HepG2 (cell line): ENCODE measurements at regions not wholly inside any gene's neighbourhood (a gene's known extent, or its start where the extent isn't known, plus 50 kb on each side); places are given as distances from the start of the nearest gene placed in this dataset.

Experiments
- ATAC-seq: fragments of 200-7000 bp; cut with Tn5 transposase; 3 replicates; pipeline ENCODE4 v1.9.1; 2020; ENCODE audit warnings: mild to moderate bottlenecking, moderate library complexity
- BruUV-seq: library from RNA; stranded (reverse); fragments of 400-500 nt; replicated peaks from 2 replicates; lab custom pipeline; 2021; lab: Mats Ljungman, UMichigan
- CTCF ChIA-PET: fragments of 300-600 bp; formaldehyde crosslinking; extraction: SDS; loops from one replicate; lab custom pipeline; 2021; ENCODE audit warnings: low total read pairs, inconsistent platforms, low intra/inter-chr PET ratio; lab: Yijun Ruan, JAX
- POLR2A ChIA-PET: fragments of 350-600 bp; sonication (Branson Sonifier 250); formaldehyde crosslinking; loops from one replicate; lab custom pipeline; 2020; ENCODE audit warnings: antibody characterized with exemption, inconsistent platforms; lab: Yijun Ruan, JAX
- DNase-seq: peaks from one replicate; pipeline ENCODE4 v3.0.0-alpha.2; 2015; ENCODE audit warnings: low spot score
- FAIRE-seq: peaks from 3 replicates; lab custom pipeline; 2011; peaks lifted over from hg19 to GRCh38; lab: Jason Lieb, UNC
- H2AFZ ChIP-seq: one replicate; pipeline ENCODE4 v1.6.1; 2011; ENCODE audit warnings: low read length, inconsistent platforms
- H3K27ac ChIP-seq: fragments of 300-600 bp; 3 replicates; pipeline ENCODE4 v1.8.0; 2011; ENCODE audit warnings: mixed run types, mild to moderate bottlenecking, mixed read lengths, low read length, inconsistent platforms; ENCODE audit not compliant: insufficient read depth; ENCODE audit errors: extremely low read length
- H3K27me3 ChIP-seq, 2 experiments: fragments of 200-600 bp in 1 of 2; 2 replicates in 1 of 2; 3 replicates in 1 of 2; pipeline versions ENCODE4 v1.6.0 to v1.8.0; 2011; ENCODE audit warnings: low read length in 2 of 2, mild to moderate bottlenecking in 2 of 2, moderate library complexity in 2 of 2, inconsistent platforms in 1 of 2; ENCODE audit not compliant: insufficient read depth in 2 of 2, control insufficient read depth in 1 of 2
- H3K36me3 ChIP-seq, 2 experiments: fragments of 200-600 bp in 1 of 2; replicated peaks in 1 of 2; 2 replicates in 1 of 2; 3 replicates in 1 of 2; pipeline versions ENCODE4 v1.5.1 to v1.8.0; 2011; ENCODE audit warnings: low read length in 2 of 2, inconsistent platforms in 1 of 2; ENCODE audit not compliant: insufficient read depth in 2 of 2, control insufficient read depth in 1 of 2
- H3K4me1 ChIP-seq: 2 replicates; pipeline ENCODE4 v1.5.1; 2012; ENCODE audit warnings: low read length, inconsistent platforms; ENCODE audit not compliant: insufficient read depth
- H3K4me2 ChIP-seq: 2 replicates; pipeline ENCODE4 v1.6.0; 2011; ENCODE audit warnings: low read depth, low read length, inconsistent platforms
- H3K4me3 ChIP-seq, 3 experiments: fragments of 200-600 bp in 1 of 3; sonication (generic), shearing (Covaris generic) in 1 of 3; replicated peaks in 1 of 3; 2 replicates each; pipeline ENCODE4 v1.5.1; 2011 to 2016; ENCODE audit warnings: low read length in 3 of 3, inconsistent platforms in 2 of 3, low read depth in 2 of 3, mild to moderate bottlenecking in 2 of 3, control low read depth in 1 of 3, mixed read lengths in 1 of 3; ENCODE audit not compliant: insufficient read depth in 1 of 3
- H3K79me2 ChIP-seq: one replicate; pipeline ENCODE4 v1.6.1; 2011; ENCODE audit warnings: low read length, inconsistent platforms; ENCODE audit not compliant: insufficient read depth
- H3K9ac ChIP-seq: 2 replicates; pipeline ENCODE4 v1.6.0; 2011; ENCODE audit warnings: mild to moderate bottlenecking, low read depth, low read length, inconsistent platforms; ENCODE audit not compliant: insufficient read depth
- H3K9me3 ChIP-seq: 2 replicates; pipeline ENCODE4 v1.5.1; 2012; ENCODE audit warnings: mild to moderate bottlenecking, low read length
- H4K20me1 ChIP-seq: 2 replicates; pipeline ENCODE4 v1.6.0; 2011; ENCODE audit warnings: inconsistent platforms, mild to moderate bottlenecking, low read length, moderate library complexity; ENCODE audit not compliant: insufficient read depth
- AGO2 ChIP-seq: fragments of 200-400 bp; formaldehyde crosslinking; optimal IDR thresholded peaks from 2 replicates; pipeline ENCODE3; 2017; ENCODE audit warnings: mild to moderate bottlenecking, low read depth, low read length, moderate library complexity
- GATAD1 ChIP-seq: IDR thresholded peaks from 2 replicates; pipeline ENCODE4 v1.6.1; 2016; ENCODE audit warnings: missing genetic modification reagents, missing compliant biosample characterization
- GZF1 ChIP-seq: sonication (generic); formaldehyde crosslinking; IDR thresholded peaks from 2 replicates; pipeline ENCODE4 v1.5.1; 2020; ENCODE audit warnings: mild to moderate bottlenecking, missing genetic modification reagents
- HNRNPH1 ChIP-seq: fragments of 200-400 bp; formaldehyde crosslinking; optimal IDR thresholded peaks from 2 replicates; pipeline ENCODE3; 2017; ENCODE audit warnings: mild to moderate bottlenecking, low read depth, low read length
- KMT2A ChIP-seq: sonication (generic); formaldehyde crosslinking; IDR thresholded peaks from 2 replicates; pipeline ENCODE4 v1.4.0; 2020; ENCODE audit warnings: missing genetic modification reagents
- MTA1 ChIP-seq: sonication (generic); formaldehyde crosslinking; IDR thresholded peaks from 2 replicates; pipeline ENCODE4 v1.4.0; 2020; ENCODE audit warnings: missing genetic modification reagents, mild to moderate bottlenecking, borderline replicate concordance
- PAWR ChIP-seq: sonication (generic); formaldehyde crosslinking; IDR thresholded peaks from 2 replicates; pipeline ENCODE4 v1.4.0; 2020; ENCODE audit warnings: missing genetic modification reagents, mild to moderate bottlenecking, borderline replicate concordance
- TOE1 ChIP-seq: sonication (generic); formaldehyde crosslinking; IDR thresholded peaks from 2 replicates; pipeline ENCODE4 v1.4.0; 2020; ENCODE audit warnings: mild to moderate bottlenecking, missing genetic modification reagents
- ZNF558 ChIP-seq: sonication (generic); formaldehyde crosslinking; IDR thresholded peaks from 2 replicates; pipeline ENCODE4 v1.9.0; 2022; ENCODE audit warnings: mild to moderate bottlenecking, missing genetic modification reagents, borderline replicate concordance
- ZNF629 ChIP-seq: sonication (generic); formaldehyde crosslinking; conservative IDR thresholded peaks from 2 replicates; pipeline ENCODE4 v1.5.0; 2020; ENCODE audit warnings: missing genetic modification reagents
- whole genome bisulfite sequencing: methylation state at CpG from one replicate; pipeline ENCODE4 v1.1.6; 2017; ENCODE audit warnings: low lambda C conversion rate; 5-methylcytosine and 5-hydroxymethylcytosine counted together
- in situ Hi-C: cut with HindIII; loops from 2 replicates; pipeline ENCODE4 v1.10.0; 2017; ENCODE audit warnings: low pct_unique_long_range_greater_than_20kb; ENCODE audit not compliant: extremely low pct_ligation_motif_present
- intact Hi-C: fragments of 100-400 bp; cut with micrococcal nuclease; formaldehyde crosslinking; loops from one replicate; pipeline ENCODE4 v1.10.0; 2022; ENCODE audit not compliant: unreplicated experiment
- TF ChIP-seq, protein P1 (sequence below): sonication (generic); formaldehyde crosslinking; IDR thresholded peaks from 2 replicates; pipeline ENCODE4 v1.4.0; 2020; ENCODE audit warnings: mild to moderate bottlenecking, missing genetic modification reagents, borderline replicate concordance
- TF ChIP-seq, protein P2 (sequence below): sonication (generic); formaldehyde crosslinking; IDR thresholded peaks from 2 replicates; pipeline ENCODE4 v1.8.0; 2022; ENCODE audit warnings: mild to moderate bottlenecking, missing genetic modification reagents, borderline replicate concordance
- TF ChIP-seq, protein P3 (sequence below): sonication (generic); formaldehyde crosslinking; IDR thresholded peaks from 2 replicates; pipeline ENCODE4 v1.9.0; 2021; ENCODE audit warnings: missing genetic modification reagents, borderline replicate concordance
- TF ChIP-seq, protein P4 (sequence below): sonication (generic); formaldehyde crosslinking; IDR thresholded peaks from 2 replicates; pipeline ENCODE4 v1.5.0; 2020; ENCODE audit warnings: mild to moderate bottlenecking, missing genetic modification reagents

DNA sequence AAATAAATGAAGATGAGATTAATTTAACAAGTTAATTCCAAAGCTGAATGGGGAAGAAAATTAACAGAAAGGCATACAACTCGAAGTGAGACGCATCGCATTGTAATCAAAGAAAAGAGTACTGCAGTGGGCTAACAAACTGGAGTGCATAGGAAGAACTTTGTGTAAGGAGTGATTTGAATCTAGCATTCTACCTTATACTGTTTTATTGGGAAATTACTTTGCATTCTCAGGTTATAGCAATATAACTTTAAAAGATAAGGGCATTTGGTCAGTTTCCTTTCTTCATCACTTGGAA lies 124.5 kb upstream of the TLE4 start:
- no TSS peak for BruUV-seq
- Histone ChIP-seq H3K4me1 (no peaks in the 10 kb centered on the region), H3K9ac (no peak overlapping the region), H3K9me3 (peaks cover 7% of the 10 kb centered on the region), H3K79me2 (no peaks in the 10 kb centered on the region), H3K4me2 (no peak overlapping the region), H2AFZ (no peak overlapping the region), H3K4me3 (no peak overlapping the region), H3K27me3 (no peaks in the 10 kb centered on the region), H4K20me1 (no peaks in the 10 kb centered on the region), H3K36me3 (no peaks in the 10 kb centered on the region), H3K27ac (no peak overlapping the region)
- CTCF ChIA-PET, result no interaction called here
- in situ Hi-C loops (no loop called here), intact Hi-C loops (no loop called here)
- DNase-seq (no peak), ATAC-seq (no peak), FAIRE-seq (no peak)
- POLR2A ChIA-PET, result no interaction called here
- TF ChIP-seq, protein P1, sequence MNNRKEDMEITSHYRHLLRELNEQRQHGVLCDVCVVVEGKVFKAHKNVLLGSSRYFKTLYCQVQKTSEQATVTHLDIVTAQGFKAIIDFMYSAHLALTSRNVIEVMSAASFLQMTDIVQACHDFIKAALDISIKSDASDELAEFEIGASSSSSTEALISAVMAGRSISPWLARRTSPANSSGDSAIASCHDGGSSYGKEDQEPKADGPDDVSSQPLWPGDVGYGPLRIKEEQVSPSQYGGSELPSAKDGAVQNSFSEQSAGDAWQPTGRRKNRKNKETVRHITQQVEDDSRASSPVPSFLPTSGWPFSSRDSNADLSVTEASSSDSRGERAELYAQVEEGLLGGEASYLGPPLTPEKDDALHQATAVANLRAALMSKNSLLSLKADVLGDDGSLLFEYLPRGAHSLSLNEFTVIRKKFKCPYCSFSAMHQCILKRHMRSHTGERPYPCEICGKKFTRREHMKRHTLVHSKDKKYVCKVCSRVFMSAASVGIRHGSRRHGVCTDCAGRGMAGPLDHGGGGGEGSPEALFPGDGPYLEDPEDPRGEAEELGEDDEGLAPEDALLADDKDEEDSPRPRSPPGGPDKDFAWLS (CRISPR knock-in tag), result no peak
- TF ChIP-seq, protein P2, sequence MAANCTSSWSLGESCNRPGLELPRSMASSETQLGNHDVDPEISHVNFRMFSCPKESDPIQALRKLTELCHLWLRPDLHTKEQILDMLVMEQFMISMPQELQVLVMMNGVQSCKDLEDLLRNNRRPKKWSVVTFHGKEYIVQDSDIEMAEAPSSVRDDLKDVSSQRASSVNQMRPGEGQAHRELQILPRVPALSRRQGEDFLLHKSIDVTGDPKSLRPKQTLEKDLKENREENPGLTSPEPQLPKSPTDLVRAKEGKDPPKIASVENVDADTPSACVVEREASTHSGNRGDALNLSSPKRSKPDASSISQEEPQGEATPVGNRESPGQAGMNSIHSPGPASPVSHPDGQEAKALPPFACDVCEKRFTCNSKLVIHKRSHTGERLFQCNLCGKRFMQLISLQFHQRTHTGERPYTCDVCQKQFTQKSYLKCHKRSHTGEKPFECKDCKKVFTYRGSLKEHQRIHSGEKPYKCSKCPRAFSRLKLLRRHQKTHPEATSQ, result no peak
- TF ChIP-seq PAWR (no peak), HNRNPH1 (no peak), GZF1 (CRISPR knock-in tag) (no peak), ZNF629 (no peak), AGO2 (no peak), ZNF558 (CRISPR knock-in tag) (no peak), GATAD1 (CRISPR knock-in tag) (no peak), MTA1 (CRISPR knock-in tag) (no peak), TOE1 (no peak), KMT2A (CRISPR knock-in tag) (no peak)
- TF ChIP-seq, protein P3, sequence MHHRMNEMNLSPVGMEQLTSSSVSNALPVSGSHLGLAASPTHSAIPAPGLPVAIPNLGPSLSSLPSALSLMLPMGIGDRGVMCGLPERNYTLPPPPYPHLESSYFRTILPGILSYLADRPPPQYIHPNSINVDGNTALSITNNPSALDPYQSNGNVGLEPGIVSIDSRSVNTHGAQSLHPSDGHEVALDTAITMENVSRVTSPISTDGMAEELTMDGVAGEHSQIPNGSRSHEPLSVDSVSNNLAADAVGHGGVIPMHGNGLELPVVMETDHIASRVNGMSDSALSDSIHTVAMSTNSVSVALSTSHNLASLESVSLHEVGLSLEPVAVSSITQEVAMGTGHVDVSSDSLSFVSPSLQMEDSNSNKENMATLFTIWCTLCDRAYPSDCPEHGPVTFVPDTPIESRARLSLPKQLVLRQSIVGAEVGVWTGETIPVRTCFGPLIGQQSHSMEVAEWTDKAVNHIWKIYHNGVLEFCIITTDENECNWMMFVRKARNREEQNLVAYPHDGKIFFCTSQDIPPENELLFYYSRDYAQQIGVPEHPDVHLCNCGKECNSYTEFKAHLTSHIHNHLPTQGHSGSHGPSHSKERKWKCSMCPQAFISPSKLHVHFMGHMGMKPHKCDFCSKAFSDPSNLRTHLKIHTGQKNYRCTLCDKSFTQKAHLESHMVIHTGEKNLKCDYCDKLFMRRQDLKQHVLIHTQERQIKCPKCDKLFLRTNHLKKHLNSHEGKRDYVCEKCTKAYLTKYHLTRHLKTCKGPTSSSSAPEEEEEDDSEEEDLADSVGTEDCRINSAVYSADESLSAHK (CRISPR knock-in tag), result no peak
- TF ChIP-seq, protein P4, sequence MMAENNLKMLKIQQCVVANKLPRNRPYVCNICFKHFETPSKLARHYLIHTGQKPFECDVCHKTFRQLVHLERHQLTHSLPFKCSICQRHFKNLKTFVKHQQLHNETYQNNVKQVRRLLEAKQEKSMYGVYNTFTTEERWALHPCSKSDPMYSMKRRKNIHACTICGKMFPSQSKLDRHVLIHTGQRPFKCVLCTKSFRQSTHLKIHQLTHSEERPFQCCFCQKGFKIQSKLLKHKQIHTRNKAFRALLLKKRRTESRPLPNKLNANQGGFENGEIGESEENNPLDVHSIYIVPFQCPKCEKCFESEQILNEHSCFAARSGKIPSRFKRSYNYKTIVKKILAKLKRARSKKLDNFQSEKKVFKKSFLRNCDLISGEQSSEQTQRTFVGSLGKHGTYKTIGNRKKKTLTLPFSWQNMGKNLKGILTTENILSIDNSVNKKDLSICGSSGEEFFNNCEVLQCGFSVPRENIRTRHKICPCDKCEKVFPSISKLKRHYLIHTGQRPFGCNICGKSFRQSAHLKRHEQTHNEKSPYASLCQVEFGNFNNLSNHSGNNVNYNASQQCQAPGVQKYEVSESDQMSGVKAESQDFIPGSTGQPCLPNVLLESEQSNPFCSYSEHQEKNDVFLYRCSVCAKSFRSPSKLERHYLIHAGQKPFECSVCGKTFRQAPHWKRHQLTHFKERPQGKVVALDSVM (CRISPR knock-in tag), result no peak
- 64% methylated on average over 3 of the region's 3 CpGs for WGBS
